Right ventricle myocardium inferior (tissue), 1 donor: ENCODE measurements at regions not wholly inside any gene's neighbourhood (a gene's known extent, or its start where the extent isn't known, plus 50 kb on each side); places are given as distances from the start of the nearest gene placed in this dataset.
"Not testable (repeated sequence)": the region's sequence is repeated elsewhere in the genome, so short reads cannot be mapped to it uniquely, and the experiment has no call there.

Source experiments
- ATAC-seq: fragments of 200-7000 bp; cut with Tn5 transposase; one replicate; pipeline ENCODE4 v1.9.1; 2020; ENCODE audit warnings: mild to moderate bottlenecking, moderate library complexity
- DNase-seq: peaks from one replicate; pipeline ENCODE4 v3.0.0; 2021; ENCODE audit errors: missing footprints
- intact Hi-C: fragments of 100-400 bp; cut with DNase I; formaldehyde crosslinking; loops from one replicate; pipeline ENCODE4 v1.11.0; 2022
- donor health status: DM: no; HTN: yes; CAD: no; lungs with severe emphysema.

DNA sequence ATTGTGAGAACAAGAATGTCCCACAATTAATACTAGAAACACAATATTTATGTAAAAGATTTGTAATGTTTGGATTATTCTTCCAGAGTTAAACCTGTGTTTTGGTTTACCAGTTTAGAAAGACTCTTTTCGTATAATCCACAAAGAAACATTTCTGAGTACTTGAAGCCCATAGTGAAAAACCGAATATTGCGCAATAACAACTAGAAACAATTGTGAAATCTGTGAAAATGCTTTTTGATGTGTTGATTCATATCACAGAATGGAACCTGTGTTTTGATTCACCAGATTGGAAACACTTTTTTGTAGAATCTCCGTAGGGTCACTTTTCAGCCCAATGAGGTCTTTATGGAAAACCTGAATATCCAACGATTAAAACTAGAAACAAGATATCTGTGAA is 386.2 kb downstream of the PRDM9 start:
- ATAC-seq (no peak), DNase-seq (no peak)
- intact Hi-C loops, result no loop called here

DNA sequence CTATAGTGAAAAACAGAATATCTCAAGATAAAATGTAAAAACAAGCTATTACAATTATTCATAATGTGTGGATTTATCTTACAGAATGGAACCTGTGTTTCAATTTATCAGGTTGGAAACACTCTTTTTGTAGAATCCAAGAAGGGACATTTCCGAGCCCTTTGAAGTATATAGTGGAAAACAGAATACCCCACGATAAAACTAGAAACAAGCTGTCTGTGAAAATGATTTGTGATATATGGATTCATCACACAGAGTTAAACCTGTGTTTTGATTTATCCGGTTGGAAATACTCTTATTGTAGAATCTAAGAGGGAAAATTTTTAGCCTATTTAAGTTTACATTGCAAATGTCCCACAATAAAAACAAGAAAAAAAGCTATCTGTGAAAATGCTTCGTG is 388.2 kb downstream of the PRDM9 start:
- intact Hi-C loops, result no loop called here
- ATAC-seq (no peak), DNase-seq (no peak)

DNA sequence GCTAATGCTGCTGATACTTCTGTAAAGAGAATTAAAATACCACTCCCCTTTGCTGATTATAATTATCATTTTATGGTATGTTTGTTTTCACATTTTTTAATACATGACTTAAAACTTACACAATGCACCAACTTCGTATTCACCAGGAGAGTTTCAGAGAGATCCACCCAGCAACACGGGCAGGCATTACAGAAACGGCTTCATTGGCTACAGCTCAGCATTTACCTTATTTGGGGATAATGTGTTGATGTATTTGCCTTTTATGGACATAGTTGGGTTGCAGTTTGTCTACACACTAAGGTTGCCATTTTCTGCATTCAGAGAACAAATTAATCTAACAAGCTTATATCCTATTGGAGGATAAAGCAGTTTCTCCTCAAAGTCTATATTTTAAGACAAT is 423.6 kb downstream of the PRDM9 start:
- DNase-seq, result no peak
- intact Hi-C loops, result no loop called here
- ATAC-seq, result no peak

DNA sequence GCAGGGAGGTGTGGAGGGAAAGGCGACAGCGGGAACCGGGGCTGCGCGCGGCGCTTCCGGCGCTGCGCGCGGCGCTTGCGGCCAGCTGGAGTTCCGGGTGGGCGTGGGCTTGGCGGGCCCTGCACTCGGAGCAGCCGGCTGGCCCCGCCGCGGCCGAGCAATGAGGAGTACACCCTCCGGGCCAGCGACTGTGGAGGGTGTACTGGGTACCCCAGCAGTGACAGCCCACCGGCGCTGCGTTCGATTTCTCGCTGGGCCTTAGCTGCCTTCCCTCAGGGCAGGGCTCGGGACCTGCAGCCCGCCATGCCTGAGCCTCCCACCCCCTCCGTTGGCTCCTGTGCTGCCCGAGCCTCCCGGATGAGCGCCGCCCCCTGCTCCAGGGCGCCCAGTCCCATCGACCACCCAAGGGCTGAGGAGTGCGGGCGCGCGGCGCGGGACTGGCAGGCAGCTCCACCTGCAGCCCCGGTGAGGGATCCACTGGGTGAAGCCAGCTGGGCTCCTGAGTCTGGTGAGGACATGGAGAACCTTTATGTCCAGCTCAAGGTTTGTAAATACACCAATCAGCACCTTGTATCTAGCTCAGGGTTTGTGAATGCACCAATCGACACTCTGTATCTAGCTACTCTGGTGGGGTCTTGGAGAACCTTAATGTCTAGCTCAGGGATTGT is 444.0 kb downstream of the PRDM9 start:
- intact Hi-C loops, ATAC-seq, DNase-seq: not testable (repeated sequence)

DNA sequence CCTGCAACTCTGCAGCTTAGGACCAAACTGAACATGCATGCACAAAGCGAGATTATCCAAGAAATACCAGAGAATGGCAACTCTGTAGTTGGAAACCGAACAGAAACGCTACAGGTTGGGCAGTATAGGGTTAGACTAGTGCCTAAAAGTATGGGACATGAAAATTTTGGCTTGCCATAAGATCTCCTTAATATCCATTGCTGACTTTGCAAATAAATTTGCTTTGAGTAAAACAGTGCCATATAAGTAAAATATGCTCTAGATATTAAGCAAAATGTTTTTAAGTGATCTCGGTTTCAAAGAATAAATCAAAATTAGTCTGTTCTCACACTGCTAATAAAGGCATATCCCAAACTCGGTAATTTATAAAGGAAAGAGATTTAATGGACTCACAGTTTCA is 456.0 kb downstream of the PRDM9 start:
- intact Hi-C loops, result no loop called here
- no peak for ATAC-seq
- DNase-seq, result no peak

DNA sequence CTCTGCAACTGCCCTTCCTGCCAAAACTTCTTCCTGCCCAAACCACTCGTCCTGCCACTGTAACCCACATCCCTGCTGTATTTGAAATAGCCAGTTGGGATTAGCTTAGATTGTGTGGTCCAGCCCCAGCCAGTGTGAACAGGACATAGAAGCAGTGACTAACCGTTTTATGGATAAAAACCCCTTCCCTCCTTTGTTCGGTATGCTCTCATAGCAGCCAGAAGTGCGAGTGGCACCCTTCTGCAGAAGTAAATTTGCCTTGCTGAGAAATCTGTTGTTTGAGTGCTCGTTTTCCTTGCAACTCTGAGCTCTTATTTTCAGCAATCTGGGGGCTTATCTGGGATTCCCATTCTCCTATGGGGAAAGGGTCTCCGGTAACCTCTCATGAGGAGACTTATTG is 470.0 kb downstream of the PRDM9 start:
- DNase-seq (no peak), ATAC-seq (no peak)
- intact Hi-C loops, result no loop called here

DNA sequence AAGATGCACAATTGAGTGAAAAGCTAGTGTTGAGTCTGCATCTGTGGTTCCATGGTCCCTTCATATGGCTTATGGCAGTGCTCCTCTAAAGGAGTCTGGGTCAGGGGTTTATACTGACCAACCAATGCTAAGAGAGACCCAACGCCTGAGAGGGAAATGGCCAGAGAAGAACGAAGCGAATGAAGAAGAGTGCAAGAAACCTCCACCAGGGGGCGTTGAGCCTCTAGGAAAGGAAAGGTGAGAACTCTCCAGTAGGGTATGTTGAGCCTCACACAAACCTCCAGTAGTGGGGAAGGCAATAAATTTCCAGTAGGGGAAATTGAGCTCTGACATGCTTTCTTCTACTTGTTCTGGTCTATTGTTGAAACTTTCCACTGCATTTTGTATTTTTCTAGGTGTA is 470.6 kb downstream of the PRDM9 start:
- intact Hi-C loops, result no loop called here
- DNase-seq, result no peak
- ATAC-seq, result no peak

DNA sequence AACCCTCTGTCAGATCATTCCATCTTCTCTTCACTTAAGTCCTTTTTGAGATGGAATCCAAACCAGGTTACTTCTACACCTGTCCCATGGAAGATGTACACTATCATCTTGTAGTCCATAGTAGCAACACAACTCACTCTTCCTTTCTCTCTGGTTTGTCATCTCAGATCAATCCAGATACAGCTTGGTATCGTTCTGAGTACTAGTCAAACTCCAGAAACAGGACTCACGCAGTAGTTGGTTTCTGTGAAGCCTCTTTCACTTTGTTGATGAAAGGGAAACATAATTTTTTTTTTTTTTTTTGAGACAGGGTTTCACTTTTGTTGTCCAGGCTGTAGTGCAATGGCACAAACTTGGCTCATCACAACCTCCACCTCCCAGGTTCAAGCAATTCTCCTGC is 484.0 kb downstream of the PRDM9 start:
- intact Hi-C loops, result no loop called here
- ATAC-seq, result no peak
- DNase-seq, result no peak

DNA sequence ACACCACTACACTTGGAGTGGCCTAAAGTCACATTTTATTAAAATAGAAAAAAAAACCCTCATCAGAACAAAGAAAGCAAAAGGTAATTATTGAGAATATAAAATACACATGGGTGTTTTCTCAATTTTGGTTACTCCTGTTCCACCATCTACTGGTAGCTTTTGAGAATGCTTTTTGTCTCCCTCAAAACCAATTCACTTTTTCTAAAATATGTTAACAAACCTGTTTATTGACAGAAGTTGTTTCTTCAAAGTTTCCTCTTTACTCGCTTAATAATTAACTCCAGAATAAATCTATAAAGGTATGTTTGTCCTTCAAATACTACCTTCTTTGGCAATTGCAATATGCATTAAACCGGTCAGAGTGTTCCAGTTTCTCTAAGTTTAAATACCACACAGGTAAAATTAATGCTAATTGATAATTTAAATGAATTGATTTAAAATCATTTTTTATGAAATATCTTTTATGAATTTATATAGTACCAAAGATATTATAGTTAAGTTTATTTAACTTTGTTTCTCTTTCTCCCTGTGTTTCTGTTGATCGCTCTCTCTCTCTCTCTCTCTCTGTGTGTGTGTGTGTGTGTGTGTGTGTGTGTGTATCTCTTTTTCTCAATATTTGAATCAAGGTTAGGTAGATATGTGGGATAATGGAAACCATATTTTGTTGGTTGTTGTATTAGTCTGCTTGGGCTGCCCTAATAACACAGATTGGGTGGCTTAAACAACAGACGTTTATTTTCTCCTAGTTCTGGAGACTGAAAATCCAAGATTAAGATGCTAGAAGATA is 487.4 kb downstream of the PRDM9 start:
- DNase-seq, result no peak
- no peak for ATAC-seq
- intact Hi-C loops, result no loop called here

DNA sequence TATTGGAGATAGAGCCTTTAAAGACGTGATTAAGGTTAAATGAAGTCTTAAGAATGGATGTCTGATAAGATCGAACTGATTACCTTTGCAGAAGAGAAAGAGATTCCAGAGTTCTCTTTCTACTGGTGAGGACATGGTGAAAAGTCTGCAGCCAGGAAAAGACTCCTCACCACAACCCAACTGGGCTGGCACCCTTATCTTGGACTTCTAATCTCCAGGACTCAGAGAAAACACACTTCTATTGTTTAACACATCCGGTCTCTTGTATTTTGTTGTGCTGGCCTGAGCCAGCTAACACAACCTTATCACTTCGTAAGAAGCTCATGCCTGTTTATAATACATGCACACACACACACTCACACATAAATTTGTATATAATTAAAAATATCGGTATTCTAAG is 489.1 kb downstream of the PRDM9 start:
- DNase-seq (no peak), ATAC-seq (no peak)
- intact Hi-C loops, result no loop called here

DNA sequence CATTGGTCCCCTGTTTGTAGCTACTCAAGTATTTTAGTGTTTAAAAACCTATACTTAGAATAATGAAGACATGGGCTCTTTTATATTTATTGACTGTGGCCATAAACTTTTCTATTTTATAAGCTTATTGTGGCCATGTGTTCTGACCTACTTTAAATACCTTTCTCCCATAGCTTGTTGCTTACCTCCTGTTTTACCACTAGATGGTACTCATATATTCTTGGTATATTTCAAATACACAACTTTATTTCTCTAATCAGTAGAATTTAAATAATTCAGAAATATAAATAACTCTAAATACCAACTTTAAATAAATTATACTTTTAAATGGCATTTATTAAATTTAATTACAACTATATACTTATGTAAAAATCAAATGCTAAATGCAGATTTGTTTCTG is 498.0 kb downstream of the PRDM9 start:
- no peak for ATAC-seq
- intact Hi-C loops, result no loop called here
- no peak for DNase-seq

DNA sequence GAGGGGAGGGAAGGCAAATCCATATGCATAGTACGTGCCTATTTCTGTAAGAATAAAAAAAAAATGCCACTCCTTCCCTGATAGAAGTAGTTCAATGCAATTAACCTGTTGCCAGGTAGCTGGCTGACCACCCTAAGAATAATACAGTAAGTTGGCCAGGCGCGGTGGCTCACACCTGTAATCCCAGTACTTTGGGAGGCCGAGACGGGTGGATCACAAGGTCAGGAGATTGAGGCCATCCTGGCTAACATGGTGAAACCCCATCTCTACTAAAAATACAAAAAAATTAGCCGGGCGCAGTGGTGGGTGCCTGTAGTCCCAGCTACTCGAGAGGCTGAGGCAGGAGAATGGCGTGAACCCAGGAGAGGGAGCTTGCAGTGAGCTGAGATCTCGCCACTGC is 510.3 kb downstream of the PRDM9 start:
- intact Hi-C loops, ATAC-seq, DNase-seq: not testable (repeated sequence)

DNA sequence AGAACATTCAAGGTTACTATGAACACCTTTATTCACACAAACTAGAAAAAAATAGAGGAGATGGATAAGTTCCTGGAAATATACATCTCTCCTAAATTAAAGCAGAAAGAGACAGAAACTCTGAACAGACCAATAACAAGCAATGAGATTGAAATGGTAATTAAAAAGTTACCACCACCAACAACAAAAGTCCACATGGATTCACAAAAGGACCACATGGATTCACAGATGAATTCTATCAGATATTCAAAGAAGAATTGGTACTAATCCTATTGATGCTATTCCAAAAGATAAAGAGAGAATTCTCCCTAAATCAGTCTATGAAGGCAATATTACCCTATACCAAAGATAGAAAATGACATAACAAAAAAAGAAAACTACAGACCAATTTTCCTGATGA is 518.9 kb downstream of the PRDM9 start:
- DNase-seq (no peak), ATAC-seq (no peak)

DNA sequence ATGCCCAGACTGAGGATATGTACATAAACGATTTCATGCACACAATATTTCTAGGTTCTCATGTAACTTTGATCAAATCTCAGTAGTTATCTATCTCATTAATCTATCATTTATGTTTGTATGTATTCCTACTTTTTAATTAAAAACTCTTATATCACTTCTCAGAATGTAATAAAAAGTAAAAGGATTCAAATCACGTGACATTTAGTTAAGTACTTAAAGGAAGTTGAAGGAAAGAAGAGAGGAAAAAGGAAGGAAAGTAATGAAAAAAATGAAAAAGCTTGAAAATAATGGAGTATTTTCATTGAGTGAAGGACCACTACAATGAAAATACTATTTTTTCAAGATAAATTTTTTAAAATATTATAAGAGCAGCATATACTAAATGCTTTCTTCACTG is 535.3 kb downstream of the PRDM9 start:
- no peak for ATAC-seq
- intact Hi-C loops, result no loop called here

More for the DNA sequence above, 518.9 kb downstream of the PRDM9 start:
- intact Hi-C loops, result no loop called here

DNA sequence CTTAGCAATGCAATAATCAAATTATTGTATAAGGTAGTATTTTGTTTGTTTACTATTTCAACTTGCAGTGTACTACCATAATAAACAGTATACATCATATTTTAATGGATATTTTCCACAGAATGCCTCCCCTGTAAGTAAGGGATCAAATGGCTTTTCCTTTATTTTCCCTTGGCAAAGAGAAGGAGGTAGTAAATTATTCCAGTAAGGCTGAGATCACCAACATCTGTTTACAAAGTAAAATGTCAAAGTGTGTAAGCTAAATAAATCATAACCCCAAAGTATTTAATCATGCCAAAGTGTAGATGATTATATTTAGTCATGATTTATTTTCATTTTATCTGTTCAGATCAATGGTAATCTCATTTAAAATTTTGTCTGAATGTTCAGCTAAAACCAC is 537.6 kb downstream of the PRDM9 start:
- no peak for DNase-seq
- intact Hi-C loops, result no loop called here
- no peak for ATAC-seq

More for the DNA sequence above, 535.3 kb downstream of the PRDM9 start:
- DNase-seq, result no peak

DNA sequence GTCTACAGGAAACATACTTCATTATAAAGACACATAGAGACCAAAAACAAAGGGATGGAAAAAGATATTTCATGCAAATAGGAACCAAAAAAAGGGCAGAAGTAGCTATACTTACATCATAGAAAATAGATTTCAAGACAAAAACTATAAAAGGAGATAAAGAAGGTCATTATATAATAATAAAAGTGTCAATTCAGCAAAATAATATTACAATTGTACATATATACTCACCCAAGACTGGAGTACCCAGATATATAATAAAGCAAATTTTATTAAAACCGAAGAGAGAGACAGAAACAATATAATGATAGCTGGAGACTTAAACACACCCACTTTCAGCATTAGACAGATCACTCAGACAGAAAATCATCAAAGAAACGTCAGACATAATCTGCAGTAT is 546.3 kb downstream of the PRDM9 start:
- DNase-seq, result no peak
- intact Hi-C loops, result no loop called here

DNA sequence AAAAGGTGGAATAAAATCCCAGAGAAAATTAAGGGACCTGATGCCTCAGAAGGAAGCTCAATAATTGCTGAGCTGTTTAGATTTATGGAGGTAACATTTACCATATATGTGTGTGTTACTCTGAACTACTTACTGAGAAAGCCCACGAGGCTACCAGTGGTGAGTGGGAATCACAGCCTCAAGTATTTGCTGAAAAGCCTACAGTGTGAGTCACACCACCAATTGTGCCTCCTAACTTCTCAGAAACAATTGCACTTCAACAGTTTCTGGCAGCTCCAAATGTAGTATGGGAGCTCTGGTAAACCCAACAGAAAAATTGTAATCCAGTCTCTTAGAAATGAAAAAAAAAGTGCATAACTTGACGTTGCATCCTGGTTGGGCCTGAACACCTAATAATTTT is 551.6 kb downstream of the PRDM9 start:
- DNase-seq (no peak), ATAC-seq (no peak)
- intact Hi-C loops, result no loop called here

More for the DNA sequence above, 546.3 kb downstream of the PRDM9 start:
- no peak for ATAC-seq

DNA sequence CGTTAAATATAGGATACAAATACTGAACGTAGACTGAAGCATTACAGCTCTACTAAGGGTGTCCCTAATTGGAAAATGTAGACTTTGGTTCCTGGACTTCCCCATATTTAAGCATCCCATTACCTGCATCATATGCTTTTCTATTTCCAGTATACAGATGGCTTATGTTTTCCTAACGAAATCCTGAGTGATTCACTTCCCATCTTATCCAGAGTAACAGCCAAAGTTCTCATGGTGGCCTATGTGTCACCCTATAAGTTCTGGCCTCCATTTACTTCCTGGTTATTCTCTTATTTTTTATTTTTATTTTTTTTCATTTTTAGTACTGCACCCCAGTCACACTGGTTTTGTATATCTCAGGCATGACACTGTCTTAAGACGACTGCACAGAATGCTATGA is 552.3 kb downstream of the PRDM9 start:
- no peak for DNase-seq
- ATAC-seq, result no peak

DNA sequence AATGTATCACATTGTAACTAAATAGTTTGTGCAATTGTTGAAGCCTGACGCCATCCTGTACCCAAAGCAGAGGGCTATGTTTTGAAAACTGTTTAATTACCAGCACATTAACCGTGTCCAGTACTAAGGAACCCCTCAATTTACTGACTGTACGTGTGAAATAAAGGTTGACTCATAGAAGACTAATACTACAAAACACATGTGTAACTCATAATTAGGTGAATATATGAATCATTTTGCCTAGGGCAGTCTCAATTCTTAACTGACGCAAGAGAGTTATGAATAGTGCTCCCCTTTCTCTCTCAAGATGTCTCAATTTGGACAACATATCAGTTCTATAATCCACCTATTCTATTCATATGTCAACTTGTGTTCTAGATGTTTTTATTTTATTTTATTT is 558.4 kb downstream of the PRDM9 start:
- DNase-seq (no peak), ATAC-seq (no peak)
- intact Hi-C loops, result no loop called here

More for the DNA sequence above, 552.3 kb downstream of the PRDM9 start:
- intact Hi-C loops, result no loop called here

DNA sequence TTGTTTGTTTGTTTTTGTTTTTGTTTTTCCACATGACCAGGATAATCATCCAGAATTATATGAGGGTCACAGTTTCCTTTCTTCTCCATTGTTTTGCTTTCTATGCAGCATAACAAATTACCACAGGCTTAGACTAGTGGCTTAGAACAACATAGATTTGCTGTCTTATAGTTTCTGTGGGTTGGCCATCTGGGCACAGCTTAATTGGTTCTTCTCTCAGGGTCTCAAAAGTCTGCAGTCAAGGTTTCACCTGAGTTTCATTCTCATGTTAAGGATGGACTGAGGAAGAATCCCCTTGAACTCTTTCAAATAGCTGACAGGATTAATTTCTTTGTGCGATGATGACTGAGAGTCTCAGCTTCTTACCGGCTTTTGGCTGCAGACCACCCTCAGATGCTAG is 559.8 kb downstream of the PRDM9 start:
- DNase-seq (no peak), ATAC-seq (no peak)
- intact Hi-C loops, result no loop called here

DNA sequence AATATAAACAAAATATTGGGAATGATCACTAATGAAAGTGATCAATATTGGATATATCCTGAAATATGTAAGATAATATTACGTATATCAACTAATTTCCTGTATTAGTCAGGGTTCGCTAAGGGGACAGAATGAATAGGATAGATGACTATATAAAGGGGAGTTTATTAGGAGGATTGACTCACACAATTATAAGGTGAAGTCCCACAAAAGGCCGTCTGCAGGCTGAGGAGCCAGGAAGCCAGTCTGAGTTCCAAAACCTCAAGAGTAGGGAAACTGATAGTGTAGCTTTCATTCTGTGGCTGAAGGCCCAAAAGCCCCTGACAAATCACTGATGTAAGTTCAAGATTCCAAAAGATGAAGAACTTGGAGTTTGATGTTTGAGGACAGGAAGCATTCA is 561.1 kb downstream of the PRDM9 start:
- DNase-seq (no peak), ATAC-seq (no peak)
- intact Hi-C loops, result no loop called here
